Esophagus squamous epithelium (tissue), 4 donors: ENCODE measurements at regions not wholly inside any gene's neighbourhood (a gene's known extent, or its start where the extent isn't known, plus 50 kb on each side); places are given as distances from the start of the nearest gene placed in this dataset.
"Not testable (repeated sequence)": the region's sequence is repeated elsewhere in the genome, so short reads cannot be mapped to it uniquely, and the experiment has no call there.

Experiments used
- POLR2A ChIP-seq, 4 donors: fragments of 450-650 bp; IDR thresholded peaks; one replicate each; pipeline ENCODE4 v1.6.1; 2017; ENCODE audit warnings: antibody characterized with exemption in 4 of 4, mild to moderate bottlenecking in 4 of 4, moderate library complexity in 3 of 4
- TF ChIP-seq, protein P1 (sequence below), 6 experiments: fragments of 450-650 bp in 4 of 6; fragments of 200-600 bp in 2 of 6; sonication (generic) in 2 of 6; IDR thresholded peaks; one replicate each; pipeline ENCODE4 v1.5.1; 2016 to 2019; ENCODE audit warnings: antibody characterized with exemption in 6 of 6, mild to moderate bottlenecking in 4 of 6, moderate library complexity in 4 of 6

DNA sequence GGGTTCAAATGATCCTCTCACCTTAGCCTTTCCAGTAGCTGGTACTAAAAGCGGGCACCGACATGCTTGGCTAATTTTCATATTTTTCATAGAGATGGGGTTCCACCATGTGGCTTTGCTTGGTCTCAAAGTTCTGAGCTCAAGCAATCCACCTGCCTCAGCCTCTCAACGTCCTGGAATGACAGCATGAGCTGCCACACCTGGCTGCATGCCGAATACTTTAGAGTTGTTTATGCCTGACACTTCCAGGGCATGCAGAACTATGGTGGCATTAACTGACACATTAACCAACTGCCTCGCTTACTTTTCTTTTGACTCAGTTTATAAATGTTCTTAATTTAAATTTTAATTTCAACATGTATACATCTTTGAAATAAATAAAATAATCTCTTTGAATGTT is 135.8 kb downstream of the CCDC74A start:
- not testable (repeated sequence) for TF ChIP-seq POLR2A (IDR thresholded peaks at IDR 0.05)
- TF ChIP-seq, protein P1, sequence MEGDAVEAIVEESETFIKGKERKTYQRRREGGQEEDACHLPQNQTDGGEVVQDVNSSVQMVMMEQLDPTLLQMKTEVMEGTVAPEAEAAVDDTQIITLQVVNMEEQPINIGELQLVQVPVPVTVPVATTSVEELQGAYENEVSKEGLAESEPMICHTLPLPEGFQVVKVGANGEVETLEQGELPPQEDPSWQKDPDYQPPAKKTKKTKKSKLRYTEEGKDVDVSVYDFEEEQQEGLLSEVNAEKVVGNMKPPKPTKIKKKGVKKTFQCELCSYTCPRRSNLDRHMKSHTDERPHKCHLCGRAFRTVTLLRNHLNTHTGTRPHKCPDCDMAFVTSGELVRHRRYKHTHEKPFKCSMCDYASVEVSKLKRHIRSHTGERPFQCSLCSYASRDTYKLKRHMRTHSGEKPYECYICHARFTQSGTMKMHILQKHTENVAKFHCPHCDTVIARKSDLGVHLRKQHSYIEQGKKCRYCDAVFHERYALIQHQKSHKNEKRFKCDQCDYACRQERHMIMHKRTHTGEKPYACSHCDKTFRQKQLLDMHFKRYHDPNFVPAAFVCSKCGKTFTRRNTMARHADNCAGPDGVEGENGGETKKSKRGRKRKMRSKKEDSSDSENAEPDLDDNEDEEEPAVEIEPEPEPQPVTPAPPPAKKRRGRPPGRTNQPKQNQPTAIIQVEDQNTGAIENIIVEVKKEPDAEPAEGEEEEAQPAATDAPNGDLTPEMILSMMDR (IDR thresholded peaks at IDR 0.05) = not testable (repeated sequence)
